PFSK-1 (cell line): ENCODE measurements at regions not wholly inside any gene's neighbourhood (a gene's known extent, or its start where the extent isn't known, plus 50 kb on each side); places are given as distances from the start of the nearest gene placed in this dataset.

Experiments
- FOXP2 ChIP-seq: optimal IDR thresholded peaks from 2 replicates; pipeline ENCODE3; 2011; ENCODE audit warnings: borderline replicate concordance, control low read depth, inconsistent platforms; ENCODE audit not compliant: insufficient read depth; ENCODE audit errors: extremely low read length, extremely low read depth
- POLR2AphosphoS5 ChIP-seq: IDR thresholded peaks from 2 replicates; pipeline ENCODE4 v1.6.1; 2012; ENCODE audit warnings: low read depth, mild to moderate bottlenecking, control low read depth, low read length, moderate library complexity
- REST ChIP-seq, 2 experiments: IDR thresholded peaks; 2 replicates each; pipeline versions ENCODE4 v1.6.1 to v1.8.0; 2011 to 2012; ENCODE audit warnings: low read depth in 2 of 2, low read length in 2 of 2, control low read depth in 1 of 2, inconsistent platforms in 1 of 2, mild to moderate bottlenecking in 1 of 2, moderate library complexity in 1 of 2; ENCODE audit not compliant: insufficient read depth in 1 of 2
- SIN3A ChIP-seq: IDR thresholded peaks from 2 replicates; pipeline ENCODE4 v1.6.1; 2012; ENCODE audit warnings: mild to moderate bottlenecking, low read length, moderate library complexity, borderline replicate concordance; ENCODE audit not compliant: insufficient read depth
- TAF1 ChIP-seq: IDR thresholded peaks from 2 replicates; pipeline ENCODE4 v1.6.1; 2012; ENCODE audit warnings: low read length, control low read depth, borderline replicate concordance; ENCODE audit not compliant: insufficient read depth

GRCh38 chr7:51700593-51701215 is 384.1 kb upstream of the COBL start:
- TF ChIP-seq POLR2AphosphoS5 = no peak

- no peak for TF ChIP-seq SIN3A
- no peak for TF ChIP-seq REST (IDR thresholded peaks at IDR 0.05; ENCODE audit: insufficient read depth in 1 of 2, low read depth in 2 of 2, low read length in 2 of 2)
- TF ChIP-seq POLR2AphosphoS5 = no peak
- TF ChIP-seq FOXP2 = no peak
- TF ChIP-seq TAF1 = no peak
Measured at GRCh38 chr7:51693258-51693657, 376.6 kb upstream of the COBL start.

GRCh38 chr7:51689547-51689946 is 372.9 kb upstream of the COBL start:
- no peak for TF ChIP-seq FOXP2
- no peak for TF ChIP-seq TAF1
- TF ChIP-seq POLR2AphosphoS5 = no peak
- TF ChIP-seq SIN3A = no peak
- TF ChIP-seq REST (IDR thresholded peaks at IDR 0.05; ENCODE audit: insufficient read depth in 1 of 2, low read depth in 2 of 2, low read length in 2 of 2) = no peak

GRCh38 chr7:51685794-51686193 is 369.2 kb upstream of the COBL start:
- TF ChIP-seq TAF1 (no peak), SIN3A (no peak), REST (IDR thresholded peaks at IDR 0.05; ENCODE audit: insufficient read depth in 1 of 2, low read depth in 2 of 2, low read length in 2 of 2) (no peak), POLR2AphosphoS5 (no peak), FOXP2 (no peak)

GRCh38 chr7:51680594-51681399 is 364.2 kb upstream of the COBL start:
- TF ChIP-seq TAF1 (no peak), POLR2AphosphoS5 (no peak), REST (IDR thresholded peaks at IDR 0.05; ENCODE audit: insufficient read depth in 1 of 2, low read depth in 2 of 2, low read length in 2 of 2) (no peak), SIN3A (no peak), FOXP2 (no peak)
